ENCODE measurements at regions not wholly inside any gene's neighbourhood (a gene's known extent, or its start where the extent isn't known, plus 50 kb on each side); places are given as distances from the start of the nearest gene placed in this dataset.

- no peak for DNase-seq (ENCODE audit: low read depth in 2 of 3, low spot score in 1 of 3)
These were observed 1608.3 kb upstream of the ZEB2 start for GRCh38 chr2:146128216-146128615.

GRCh38 chr2:146125551-146125950 is 1605.6 kb upstream of the ZEB2 start:
- no peak for DNase-seq (ENCODE audit: low read depth in 2 of 3, low spot score in 1 of 3)

GRCh38 chr2:146124741-146125140 is 1604.8 kb upstream of the ZEB2 start:
- no peak for DNase-seq (ENCODE audit: low read depth in 2 of 3, low spot score in 1 of 3)

- DNase-seq (ENCODE audit: low read depth in 2 of 3, low spot score in 1 of 3): no peak
These were observed 1603.8 kb upstream of the ZEB2 start for GRCh38 chr2:146123714-146124113.

- DNase-seq (ENCODE audit: low read depth in 2 of 3, low spot score in 1 of 3): no peak
These were observed 1603.3 kb upstream of the ZEB2 start for GRCh38 chr2:146123256-146123655.

- no peak for DNase-seq (ENCODE audit: low read depth in 2 of 3, low spot score in 1 of 3)
These were observed 1599.7 kb upstream of the ZEB2 start for GRCh38 chr2:146119586-146119985.

GRCh38 chr2:146108993-146109392 is 1589.1 kb upstream of the ZEB2 start:
- no peak for DNase-seq (ENCODE audit: low read depth in 2 of 3, low spot score in 1 of 3)

GRCh38 chr2:146094185-146094584 is 1574.3 kb upstream of the ZEB2 start:
- no peak for DNase-seq (ENCODE audit: low read depth in 2 of 3, low spot score in 1 of 3)

- no peak for DNase-seq (ENCODE audit: low read depth in 2 of 3, low spot score in 1 of 3)
These were observed 1561.5 kb upstream of the ZEB2 start for GRCh38 chr2:146081459-146081858.

- DNase-seq (ENCODE audit: low read depth in 2 of 3, low spot score in 1 of 3): no peak
These were observed 1561.0 kb upstream of the ZEB2 start for GRCh38 chr2:146080925-146081324.

GRCh38 chr2:146079216-146079615 is 1559.3 kb upstream of the ZEB2 start:
- DNase-seq (ENCODE audit: low read depth in 2 of 3, low spot score in 1 of 3): no peak

GRCh38 chr2:146077156-146077555 is 1557.2 kb upstream of the ZEB2 start:
- DNase-seq (ENCODE audit: low read depth in 2 of 3, low spot score in 1 of 3): no peak

- no peak for DNase-seq (ENCODE audit: low read depth in 2 of 3, low spot score in 1 of 3)
These were observed 1548.1 kb upstream of the ZEB2 start for GRCh38 chr2:146068051-146068450.

- DNase-seq (ENCODE audit: low read depth in 2 of 3, low spot score in 1 of 3): no peak
These were observed 1528.2 kb upstream of the ZEB2 start for GRCh38 chr2:146048141-146048540.

GRCh38 chr2:146041274-146041910 is 1521.5 kb upstream of the ZEB2 start:
- no peak for DNase-seq (ENCODE audit: low read depth in 2 of 3, low spot score in 1 of 3)

- no peak for DNase-seq (ENCODE audit: low read depth in 2 of 3, low spot score in 1 of 3)
These were observed 1520.1 kb upstream of the ZEB2 start for GRCh38 chr2:146040051-146040450.

- no peak for DNase-seq (ENCODE audit: low read depth in 2 of 3, low spot score in 1 of 3)
These were observed 1518.1 kb upstream of the ZEB2 start for GRCh38 chr2:146038014-146038413.

GRCh38 chr2:146037334-146037870 is 1517.5 kb upstream of the ZEB2 start:
- no peak for DNase-seq (ENCODE audit: low read depth in 2 of 3, low spot score in 1 of 3)

- DNase-seq (ENCODE audit: low read depth in 2 of 3, low spot score in 1 of 3): no peak
These were observed 1511.2 kb upstream of the ZEB2 start for GRCh38 chr2:146031158-146031557.

- DNase-seq (ENCODE audit: low read depth in 2 of 3, low spot score in 1 of 3): no peak
These were observed 1507.2 kb upstream of the ZEB2 start for GRCh38 chr2:146027156-146027555.

GRCh38 chr2:146025519-146025918 is 1505.6 kb upstream of the ZEB2 start:
- DNase-seq (ENCODE audit: low read depth in 2 of 3, low spot score in 1 of 3): no peak

- no peak for DNase-seq (ENCODE audit: low read depth in 2 of 3, low spot score in 1 of 3)
These were observed 1504.4 kb upstream of the ZEB2 start for GRCh38 chr2:146024212-146024743.

- DNase-seq (ENCODE audit: low read depth in 2 of 3, low spot score in 1 of 3): no peak
These were observed 1484.5 kb upstream of the ZEB2 start for GRCh38 chr2:146004462-146004861.

Data from stimulated activated CD4-positive, alpha-beta T cell treated with anti-CD3 and anti-CD28 coated beads, Interleukin-12 subunit alpha, Interleukin-12 subunit beta, amount 100 ng/mL, for 48 hours (primary cell).